HG02943 (cell line): ENCODE measurements at regions not wholly inside any gene's neighbourhood (a gene's known extent, or its start where the extent isn't known, plus 50 kb on each side); places are given as distances from the start of the nearest gene placed in this dataset.
A peak's percentile ranks its signal among the peaks of the same experiment; 100 is the strongest.

Experiments
- ATAC-seq: cut with Tn5 transposase; IDR thresholded peaks from one replicate; pipeline ENCODE4 v1.9.1; 2021; ENCODE audit warnings: mild to moderate bottlenecking, low read depth, moderate library complexity; ENCODE audit not compliant: unreplicated experiment

GRCh38 chr14:100638211-100638855 lies 51.1 kb upstream of the BEGAIN start:
- ATAC-seq: no peak

DNA sequence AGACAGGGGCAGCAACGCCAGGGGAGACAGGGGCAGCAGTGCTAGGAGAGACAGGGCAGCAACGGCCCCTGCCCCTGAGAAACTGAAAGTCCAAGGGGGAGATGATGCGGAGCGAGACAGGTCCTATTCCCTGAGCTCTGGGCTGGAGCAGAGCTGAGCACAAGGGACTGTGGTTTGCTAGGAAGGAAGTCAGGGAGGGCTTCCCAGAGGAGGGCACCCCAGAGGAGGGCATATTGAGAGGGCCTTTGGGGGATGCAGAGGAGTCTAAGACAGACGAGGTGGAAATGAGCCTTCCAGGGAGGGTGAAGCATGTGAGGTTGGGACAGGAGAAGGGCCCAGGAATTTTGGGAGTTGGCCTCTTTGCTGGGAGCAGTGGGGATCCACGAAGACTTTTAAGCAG lies 52.1 kb upstream of the BEGAIN start:
- no peak for ATAC-seq

DNA sequence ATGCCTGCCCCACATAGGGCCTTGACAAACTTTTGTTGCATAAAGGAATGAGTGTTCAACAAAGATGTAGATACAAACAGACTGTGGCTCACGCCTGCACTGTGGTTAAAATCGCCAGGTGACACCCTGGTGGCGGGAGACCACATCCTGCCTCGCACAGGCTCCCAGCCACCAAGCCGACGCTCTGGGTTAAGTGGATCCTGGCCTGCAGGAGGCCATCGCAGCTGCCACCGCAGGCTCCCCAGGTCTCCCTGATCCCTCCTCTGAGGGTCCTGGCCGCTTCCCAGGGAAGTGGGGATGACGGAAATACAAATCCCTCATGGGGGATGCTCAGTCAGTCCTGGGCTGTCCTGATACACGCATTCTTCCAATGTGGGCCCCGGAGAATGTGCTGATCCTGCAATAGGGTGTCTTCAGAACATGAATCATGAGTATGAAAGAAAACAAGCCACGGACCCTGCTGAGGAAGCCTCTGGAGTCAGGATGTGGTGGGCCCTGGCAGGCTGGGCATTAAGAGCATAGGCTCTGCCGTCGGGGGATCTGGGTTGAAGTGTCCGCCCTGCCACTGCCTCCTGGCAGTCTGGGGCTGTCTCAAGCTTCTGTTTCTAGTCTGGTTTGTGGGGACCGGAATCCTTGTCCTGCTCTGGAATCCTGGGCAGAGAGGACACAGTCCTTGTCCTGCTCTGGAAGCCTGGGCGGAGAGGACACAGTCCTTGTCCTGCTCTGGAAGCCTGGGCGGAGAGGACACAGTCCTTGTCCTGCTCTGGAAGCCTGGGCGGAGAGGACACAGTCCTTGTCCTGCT lies 53.5 kb upstream of the BEGAIN start:
- ATAC-seq: peak; percentile 89

GRCh38 chr14:100641274-100641860 lies 54.1 kb upstream of the BEGAIN start:
- ATAC-seq: no peak

- no peak for ATAC-seq
Observed at GRCh38 chr14:100643426-100643825, 56.2 kb upstream of the BEGAIN start.

DNA sequence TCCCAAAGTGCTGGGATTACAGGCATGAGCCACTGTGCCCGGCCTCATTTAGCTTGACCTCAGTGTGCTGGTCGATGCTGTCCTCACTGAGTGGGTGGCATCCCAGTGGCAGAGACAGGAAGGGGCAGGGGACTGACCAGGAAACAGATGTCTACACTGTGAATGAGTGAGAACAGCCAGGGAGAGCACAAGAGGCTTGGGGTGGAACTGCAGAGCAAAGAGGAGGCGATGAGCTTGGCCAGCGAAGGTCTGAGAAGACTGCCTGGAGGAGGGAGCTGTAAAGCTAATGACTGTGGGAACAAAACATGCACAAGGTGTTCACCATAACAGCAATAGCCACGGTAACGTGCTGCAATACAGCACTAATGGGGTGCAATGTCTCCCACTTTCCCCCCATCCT lies 57.2 kb upstream of the BEGAIN start:
- no peak for ATAC-seq

- no peak for ATAC-seq
Observed at GRCh38 chr14:100644784-100645183, 57.6 kb upstream of the BEGAIN start.

DNA sequence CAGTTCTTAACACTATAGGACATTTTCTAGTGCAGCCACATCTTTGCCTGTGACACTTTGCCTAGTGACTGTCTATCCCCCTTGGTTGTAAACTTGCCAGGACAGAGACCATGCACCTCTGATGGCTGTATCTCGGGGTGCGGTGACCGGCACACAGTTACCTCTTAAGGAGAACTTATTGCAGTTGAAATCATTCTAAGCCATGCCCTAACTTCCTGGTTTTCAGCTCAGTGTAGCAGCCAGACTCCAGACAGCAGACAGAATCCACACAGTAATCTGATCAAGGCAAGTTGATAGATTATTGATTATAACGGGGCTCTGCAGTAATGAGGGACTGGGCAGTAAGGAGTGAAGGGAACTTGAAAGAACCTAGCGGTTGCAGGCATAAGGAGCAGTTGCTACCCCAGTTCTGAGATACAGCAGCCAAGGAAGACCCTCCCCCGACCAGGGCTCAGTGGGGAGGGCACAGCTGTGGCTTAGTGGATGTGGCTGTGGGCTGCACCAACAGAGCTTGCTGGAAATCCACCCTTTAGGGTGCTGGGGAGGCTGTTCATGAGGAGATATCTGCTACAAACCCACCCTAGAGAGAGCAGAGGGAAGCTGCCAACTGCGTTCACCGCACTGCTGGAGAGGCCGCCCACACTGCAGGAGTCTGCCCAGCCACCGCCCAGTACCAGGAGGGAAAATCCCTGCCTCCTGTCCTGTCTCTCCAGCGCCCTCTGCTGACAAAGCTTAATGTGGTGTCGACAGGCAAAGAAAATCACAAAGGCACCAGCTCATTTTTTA lies 58.2 kb upstream of the BEGAIN start:
- ATAC-seq: no peak

DNA sequence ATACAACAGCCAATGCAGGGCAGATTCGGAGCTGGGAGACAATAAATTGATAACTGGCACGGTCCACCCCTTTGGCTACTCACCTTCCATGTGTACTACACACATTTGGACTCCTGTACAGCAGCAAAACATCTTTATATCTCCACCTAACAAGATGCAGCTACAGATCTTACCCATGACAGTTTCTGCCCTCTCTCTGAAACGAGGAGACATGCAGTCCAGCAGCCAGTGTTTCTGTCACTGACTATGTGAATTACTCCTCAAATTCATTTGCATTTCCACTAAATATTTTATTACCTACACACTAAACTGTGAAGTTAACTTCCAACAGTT lies 58.7 kb upstream of the BEGAIN start:
- ATAC-seq: no peak

DNA sequence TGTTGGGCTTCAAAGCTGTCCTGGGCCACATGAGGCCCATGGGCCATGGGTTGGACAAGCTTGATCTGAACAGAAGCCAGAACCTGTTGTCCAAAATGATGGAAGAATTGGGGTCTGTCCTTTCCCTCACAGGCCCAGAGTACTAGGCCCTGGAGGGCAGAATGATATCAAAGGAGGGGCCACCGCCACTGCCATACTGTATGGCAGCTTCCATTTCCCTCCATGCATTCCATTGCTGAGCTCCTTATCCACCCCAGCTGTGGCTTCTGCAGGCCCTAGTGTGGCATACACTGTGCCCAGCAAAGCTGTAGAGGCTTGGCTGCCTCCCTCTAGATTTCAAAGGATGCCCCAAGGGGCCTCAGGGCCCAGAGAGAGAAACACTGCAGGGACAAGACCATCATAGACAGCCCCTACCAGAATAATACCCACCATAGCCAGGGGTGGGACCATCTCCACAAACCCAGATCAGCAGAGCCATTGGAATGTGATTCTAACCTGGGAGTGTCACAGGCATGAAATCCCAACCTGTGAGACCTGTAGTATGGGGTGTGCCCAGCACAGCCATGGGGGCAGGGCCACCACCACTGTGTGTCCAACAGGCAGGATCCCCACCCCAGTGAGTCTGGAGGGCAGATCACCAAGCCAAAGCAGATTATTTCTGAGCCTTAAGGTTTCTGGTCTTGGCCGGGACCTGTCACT lies 61.4 kb upstream of the BEGAIN start:
- no peak for ATAC-seq

DNA sequence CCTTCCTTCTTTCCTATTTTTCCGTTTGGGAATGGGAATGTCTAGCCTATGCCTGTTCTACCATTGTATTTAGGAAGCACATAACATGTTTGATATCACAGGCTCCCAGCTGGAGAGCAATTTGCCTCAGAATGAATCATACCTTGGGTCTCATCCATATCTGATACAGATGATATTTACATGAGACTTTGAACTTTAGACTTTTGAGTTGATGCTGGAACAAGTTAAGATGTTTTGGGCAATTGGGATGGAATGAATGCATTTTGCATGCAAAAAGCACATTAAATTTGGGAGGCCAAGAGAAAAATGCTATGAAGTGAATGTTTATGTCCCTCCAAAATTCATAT lies 61.9 kb upstream of the BEGAIN start:
- ATAC-seq: no peak

GRCh38 chr14:100651999-100652508 lies 64.8 kb upstream of the BEGAIN start:
- ATAC-seq: no peak

- no peak for ATAC-seq
Observed at GRCh38 chr14:100652744-100653143, 65.5 kb upstream of the BEGAIN start.

GRCh38 chr14:100653409-100653808 lies 66.2 kb upstream of the BEGAIN start:
- ATAC-seq: no peak

- ATAC-seq: no peak
Observed at GRCh38 chr14:100654025-100654813, 67.0 kb upstream of the BEGAIN start.

GRCh38 chr14:100654814-100655740 lies 67.9 kb upstream of the BEGAIN start:
- ATAC-seq: no peak

GRCh38 chr14:100655741-100656085 lies 68.5 kb upstream of the BEGAIN start:
- ATAC-seq: no peak

- ATAC-seq: no peak
Observed at GRCh38 chr14:100656996-100657395, 69.7 kb upstream of the DLK1 start.

GRCh38 chr14:100657780-100658179 lies 68.9 kb upstream of the DLK1 start:
- ATAC-seq: no peak
